ENCODE measurements at regions not wholly inside any gene's neighbourhood (a gene's known extent, or its start where the extent isn't known, plus 50 kb on each side); places are given as distances from the start of the nearest gene placed in this dataset.

DNA sequence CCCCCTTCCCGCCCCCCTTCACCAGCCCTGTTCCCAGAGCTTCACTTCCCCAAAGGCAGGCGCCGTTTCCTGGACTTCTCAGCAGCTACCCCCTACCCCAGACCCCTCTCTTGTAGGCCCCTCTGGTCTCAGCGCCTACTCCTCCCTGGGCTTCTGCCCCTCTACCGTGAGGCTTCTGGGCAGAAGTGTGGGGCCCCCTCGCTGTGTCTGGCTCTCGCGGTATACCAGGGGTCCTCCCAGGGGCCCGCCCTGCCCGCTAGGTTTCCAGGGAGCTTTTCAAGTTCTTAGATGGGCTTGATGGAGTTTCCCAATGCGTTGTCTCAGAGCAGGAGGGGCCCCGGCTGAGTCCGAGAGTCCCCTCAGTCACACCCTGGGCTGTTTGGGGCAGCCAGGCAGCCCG lies 247.1 kb downstream of the SEC14L1 start:
- no peak for TF ChIP-seq CTCF (conservative IDR thresholded peaks at IDR 0.05; ENCODE audit: low read depth, low read length)
- no peak for TF ChIP-seq EZH2phosphoT487 (IDR thresholded peaks at IDR 0.05; ENCODE audit: borderline replicate concordance, low read length)
- TF ChIP-seq EZH2 (IDR thresholded peaks at IDR 0.05; ENCODE audit: low read length, unreplicated experiment), result no peak

All from PC-3 (cell line).